GF-D8 (cell line): ENCODE measurements at regions not wholly inside any gene's neighbourhood (a gene's known extent, or its start where the extent isn't known, plus 50 kb on each side); places are given as distances from the start of the nearest gene placed in this dataset.
"Not testable (repeated sequence)": the region's sequence is repeated elsewhere in the genome, so short reads cannot be mapped to it uniquely, and the experiment has no call there.

ENCODE experiments used
- DNase-seq: peaks from one replicate; lab custom pipeline; 2025; lab: John Stamatoyannopoulos, UW

GRCh38 chr3:153029350-153029749, 132.7 kb upstream of the RAP2B start:
- no peak for DNase-seq

DNA sequence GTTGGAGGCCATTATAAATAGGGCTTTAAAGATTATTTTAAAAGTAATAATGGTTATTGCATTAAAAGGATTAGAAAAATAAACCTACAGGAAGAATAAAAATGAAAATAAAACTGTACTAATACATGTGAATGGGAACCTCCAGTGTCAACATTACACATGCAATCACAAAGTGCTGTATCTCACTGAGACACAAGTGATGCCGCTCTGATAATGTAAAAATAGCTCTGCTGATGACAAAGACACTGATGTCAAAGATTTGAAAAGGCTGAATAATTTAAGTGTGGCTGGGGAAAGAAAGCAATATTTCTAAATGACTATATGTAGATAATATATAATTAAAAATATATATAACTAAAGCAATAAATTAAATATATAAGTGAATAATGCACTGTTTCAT, 129.1 kb upstream of the RAP2B start:
- no peak for DNase-seq

DNA sequence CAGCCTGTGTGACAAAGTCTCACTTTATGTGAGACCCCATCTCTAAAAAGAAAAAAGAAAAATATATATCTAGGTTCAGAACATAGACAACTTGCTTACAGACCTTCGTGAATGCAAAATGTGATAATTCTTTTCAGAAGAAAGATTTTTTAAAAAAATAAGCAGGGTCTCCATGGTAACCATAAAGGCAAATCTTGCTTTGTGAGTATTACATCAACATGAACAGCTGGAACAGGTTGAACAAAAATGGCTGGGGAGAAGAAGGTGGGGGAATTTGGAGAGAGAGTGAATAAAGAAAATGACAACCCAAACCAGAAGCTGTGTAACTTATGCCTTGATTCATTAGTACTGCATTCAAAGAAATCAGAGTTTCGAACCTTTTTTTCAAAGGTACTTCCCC, 125.2 kb upstream of the RAP2B start:
- no peak for DNase-seq

- no peak for DNase-seq
Observed at GRCh38 chr3:153038367-153038766, 123.7 kb upstream of the RAP2B start.

DNA sequence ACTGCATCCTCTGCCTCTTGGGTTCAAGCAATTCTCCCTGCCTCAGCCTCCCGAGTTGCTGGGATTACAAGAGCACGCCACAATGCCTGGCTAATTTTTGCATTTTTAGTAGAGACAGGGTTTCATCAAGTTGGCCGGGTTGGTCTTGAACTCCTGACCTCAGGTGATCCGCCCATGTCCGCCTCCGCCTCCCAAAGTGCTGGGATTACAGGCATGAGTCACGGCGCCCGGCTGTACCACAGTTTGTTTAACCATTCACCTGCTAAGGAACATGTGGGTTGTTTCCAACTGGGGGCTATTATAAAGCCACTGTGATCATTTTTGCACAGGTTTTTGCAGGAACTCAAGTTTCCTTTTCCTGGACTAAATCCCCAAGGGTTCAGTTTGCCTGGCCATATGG, 123.2 kb upstream of the RAP2B start:
- no peak for DNase-seq

DNA sequence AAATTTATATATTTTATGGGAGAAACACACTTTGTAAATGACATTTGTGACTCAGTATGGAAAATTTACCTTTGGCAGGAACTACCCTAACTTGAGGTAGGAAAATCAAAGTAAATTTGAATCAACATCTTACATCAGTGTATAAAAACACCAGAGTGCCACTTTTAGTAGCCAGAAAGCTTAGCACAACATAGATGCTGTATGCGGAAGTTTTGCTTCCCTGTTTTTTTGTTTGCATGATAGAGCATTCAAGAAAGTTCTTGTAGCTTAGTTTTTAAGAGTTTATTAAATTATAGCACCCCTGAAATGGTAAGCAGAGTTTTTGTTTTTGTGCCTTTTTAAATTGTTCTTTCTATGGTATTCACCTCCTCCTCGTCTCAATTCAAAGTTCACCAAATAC, 120.8 kb upstream of the RAP2B start:
- DNase-seq = no peak

GRCh38 chr3:153042088-153042487, 119.9 kb upstream of the RAP2B start:
- no peak for DNase-seq

DNA sequence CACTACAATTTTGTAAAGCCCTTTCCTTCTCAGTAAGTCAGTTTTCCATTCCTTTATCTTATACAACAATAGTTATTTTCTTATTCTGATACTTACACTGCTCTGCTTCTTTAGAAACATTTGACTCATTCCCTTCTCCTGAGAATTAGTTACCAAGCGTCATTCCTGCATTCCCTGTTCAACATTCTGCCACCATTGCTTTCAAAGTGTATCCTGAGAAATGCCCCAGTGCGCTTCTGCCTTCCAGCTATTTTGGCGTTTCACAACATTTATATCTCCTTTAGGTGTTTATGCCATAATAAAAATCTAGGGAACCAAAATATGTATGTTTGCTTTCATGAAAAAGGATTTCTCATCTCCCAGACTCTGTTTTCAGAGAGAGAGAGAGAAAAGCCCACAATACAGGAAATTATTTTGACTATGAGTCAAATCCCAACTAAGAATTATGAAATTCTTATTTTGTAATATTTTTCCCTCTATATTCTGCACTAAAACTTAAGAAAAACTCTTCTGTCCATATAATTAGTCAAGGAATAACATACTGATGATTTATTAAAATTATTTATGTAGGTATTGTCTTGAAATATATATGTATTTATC, 118.2 kb upstream of the RAP2B start:
- DNase-seq = no peak

DNA sequence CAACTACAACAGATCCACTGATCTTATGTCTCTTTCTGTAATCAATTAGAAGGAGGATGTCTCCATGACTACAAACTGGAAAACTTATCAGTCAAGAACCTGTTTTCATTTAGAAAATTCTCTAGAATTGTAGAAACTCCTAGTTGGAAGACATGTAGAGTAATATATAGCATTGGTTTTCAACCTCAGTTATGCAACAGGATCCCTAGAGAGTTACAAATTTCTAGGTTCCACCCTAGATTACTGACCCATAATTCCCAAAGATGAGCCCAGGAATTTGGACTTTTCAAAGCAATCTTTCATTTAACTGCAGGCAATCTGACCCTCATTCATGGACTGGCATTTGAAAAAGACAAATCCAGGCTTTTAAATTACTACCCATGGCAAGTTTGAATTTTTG, 116.9 kb upstream of the RAP2B start:
- DNase-seq = no peak

- DNase-seq = no peak
Observed at GRCh38 chr3:153050978-153051377, 111.0 kb upstream of the RAP2B start.

- no peak for DNase-seq
Observed at GRCh38 chr3:153051427-153052095, 110.5 kb upstream of the RAP2B start.

DNA sequence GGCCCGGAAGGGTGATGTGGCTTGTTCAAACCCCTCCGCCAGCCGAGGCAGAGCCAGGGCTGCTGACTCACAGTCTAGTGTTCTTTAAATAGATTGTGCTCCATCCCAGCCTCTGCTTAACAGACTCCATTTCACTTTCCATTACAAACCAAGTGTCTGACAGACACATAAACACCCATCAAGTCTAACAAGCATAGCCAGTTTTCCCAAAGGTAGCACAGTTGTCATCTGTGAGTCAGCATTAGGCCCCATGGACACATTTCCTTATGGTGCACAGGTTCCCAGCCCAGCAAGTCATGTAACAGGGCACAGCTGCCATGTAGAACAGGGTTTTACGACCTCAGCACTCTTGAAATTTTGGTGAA, 109.9 kb upstream of the RAP2B start:
- DNase-seq = no peak

- no peak for DNase-seq
Observed at GRCh38 chr3:153055217-153055616, 106.8 kb upstream of the RAP2B start.

DNA sequence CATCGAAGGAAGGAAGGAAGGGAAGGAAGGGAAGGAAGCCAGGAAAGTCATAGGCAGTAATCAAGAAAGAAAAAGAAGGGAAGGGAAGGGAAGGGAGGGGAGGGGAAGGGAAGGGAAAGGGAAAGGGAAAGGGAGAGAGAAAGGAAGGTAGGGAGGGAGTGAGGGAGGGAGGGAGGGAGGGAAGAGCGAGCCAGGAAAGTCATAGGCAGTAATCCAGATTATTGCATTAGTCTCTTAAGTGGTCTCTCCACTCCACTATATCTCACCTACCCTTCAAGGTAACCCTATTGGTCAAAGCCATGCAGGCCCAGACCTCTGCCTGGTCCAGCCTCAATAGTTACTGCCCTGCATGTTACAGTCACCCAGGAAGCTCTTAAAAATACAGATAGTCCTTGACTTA, 106.2 kb upstream of the RAP2B start:
- DNase-seq = no peak

- DNase-seq = not testable (repeated sequence)
Observed at GRCh38 chr3:153058031-153058688, 103.9 kb upstream of the RAP2B start.

DNA sequence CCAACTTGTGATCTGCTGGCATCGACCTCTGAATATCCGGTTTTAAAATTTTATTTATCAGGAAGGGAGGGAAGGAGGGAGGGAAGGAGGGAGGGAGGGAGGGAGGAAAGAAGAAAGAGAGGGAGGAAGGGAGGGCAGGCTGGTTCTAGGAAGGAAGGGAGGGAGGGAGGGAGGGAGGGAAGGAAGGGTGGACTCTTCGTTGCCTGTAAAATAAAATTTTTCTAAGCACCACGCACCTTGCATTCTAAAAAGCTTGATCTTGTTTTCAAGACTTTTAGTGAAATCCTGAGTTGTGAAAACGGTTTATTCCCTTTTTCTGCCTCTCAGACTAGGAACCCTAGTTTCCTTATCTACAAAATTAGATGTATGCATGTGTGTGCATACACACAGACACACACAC, 101.7 kb upstream of the RAP2B start:
- DNase-seq = no peak

DNA sequence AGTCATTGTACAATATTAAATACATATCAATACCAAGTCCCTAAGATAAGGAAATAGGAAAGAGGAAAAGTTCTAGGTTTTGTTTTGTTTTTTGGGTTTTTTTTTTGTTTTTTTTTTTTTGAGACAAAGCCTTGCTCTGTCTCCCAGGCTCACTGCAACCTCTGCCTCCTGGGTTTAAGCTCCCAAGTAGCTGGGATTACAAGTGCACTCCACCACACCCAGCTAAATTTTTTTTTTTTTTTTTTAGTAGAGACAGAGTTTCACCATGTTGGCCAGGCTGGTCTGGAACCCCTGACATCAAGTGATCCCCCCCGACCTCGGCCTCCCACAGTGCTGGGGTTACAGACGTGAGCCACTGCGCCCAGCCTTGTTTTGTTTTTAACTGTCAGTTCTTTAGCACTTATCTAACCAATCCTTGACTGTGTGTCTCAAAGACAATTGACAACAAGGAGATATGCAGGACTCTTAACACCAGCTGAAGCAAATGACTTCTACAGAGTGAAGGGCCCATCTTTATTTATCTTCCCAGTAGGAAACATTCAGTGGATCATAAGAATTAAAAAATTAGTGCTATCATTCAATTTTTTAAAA, 100.0 kb upstream of the RAP2B start:
- DNase-seq = no peak

- no peak for DNase-seq
Observed at GRCh38 chr3:153063337-153063736, 98.7 kb upstream of the RAP2B start.

DNA sequence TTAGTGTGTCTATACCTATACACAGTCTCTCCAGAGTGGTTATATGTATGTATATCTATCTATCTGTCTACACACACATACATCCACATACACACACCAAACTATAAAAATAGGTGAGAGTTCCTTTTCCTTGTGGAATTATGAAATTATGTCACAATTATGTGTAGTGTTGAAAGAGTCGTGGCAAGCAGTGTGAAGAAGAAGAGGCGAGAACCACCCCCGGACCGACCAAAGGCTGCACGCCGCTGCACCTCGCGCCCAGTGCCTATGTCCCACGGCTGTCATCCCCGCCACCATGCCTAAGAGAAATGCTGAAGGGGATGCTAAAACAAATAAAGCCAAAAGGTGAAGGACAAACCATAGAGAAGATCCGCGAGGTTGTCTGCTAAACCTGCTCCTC, 95.0 kb upstream of the RAP2B start:
- DNase-seq = no peak

DNA sequence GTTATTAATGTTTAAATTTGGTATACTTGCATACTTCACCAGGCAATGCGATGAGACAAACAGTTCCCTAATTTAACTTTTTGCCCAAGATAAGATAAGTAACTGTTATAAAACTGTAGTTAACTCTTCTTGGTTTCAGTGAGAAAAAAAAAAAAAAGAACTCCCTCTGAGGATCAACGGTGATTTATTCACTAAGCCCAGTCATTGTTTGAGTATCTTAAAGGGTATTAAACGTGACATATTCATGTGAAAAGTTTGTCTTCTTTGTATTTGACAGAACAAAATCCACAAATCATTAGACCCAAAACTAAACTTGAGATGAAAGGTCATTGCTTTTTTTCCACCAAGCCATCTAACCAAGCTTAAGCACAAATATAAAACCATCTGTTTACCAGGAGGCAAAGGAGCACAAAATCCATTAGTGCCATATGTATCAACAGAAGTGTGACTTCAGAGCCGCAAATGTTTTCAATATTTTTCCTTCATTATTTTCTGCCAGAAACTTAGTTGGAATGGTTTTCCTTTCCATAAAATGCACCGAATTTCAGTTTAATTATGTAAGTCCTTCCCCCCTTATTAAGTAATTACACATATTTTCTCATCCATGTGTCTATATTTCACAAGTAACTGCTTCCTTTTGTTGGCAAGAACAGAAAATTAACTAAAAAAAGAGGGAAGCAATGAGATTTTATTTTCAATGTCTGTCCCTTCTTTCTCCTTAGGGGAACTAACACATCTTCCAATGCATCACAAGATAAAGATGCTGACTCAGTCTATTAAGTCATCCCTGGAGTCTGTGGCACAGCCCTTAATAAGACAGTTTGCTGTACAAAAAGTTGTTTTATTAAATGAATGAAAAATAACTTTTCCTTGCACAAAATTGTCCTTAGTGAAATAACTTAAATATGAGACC, 92.2 kb upstream of the RAP2B start:
- DNase-seq = no peak

- DNase-seq = no peak
Observed at GRCh38 chr3:153070511-153070868, 91.5 kb upstream of the RAP2B start.

DNA sequence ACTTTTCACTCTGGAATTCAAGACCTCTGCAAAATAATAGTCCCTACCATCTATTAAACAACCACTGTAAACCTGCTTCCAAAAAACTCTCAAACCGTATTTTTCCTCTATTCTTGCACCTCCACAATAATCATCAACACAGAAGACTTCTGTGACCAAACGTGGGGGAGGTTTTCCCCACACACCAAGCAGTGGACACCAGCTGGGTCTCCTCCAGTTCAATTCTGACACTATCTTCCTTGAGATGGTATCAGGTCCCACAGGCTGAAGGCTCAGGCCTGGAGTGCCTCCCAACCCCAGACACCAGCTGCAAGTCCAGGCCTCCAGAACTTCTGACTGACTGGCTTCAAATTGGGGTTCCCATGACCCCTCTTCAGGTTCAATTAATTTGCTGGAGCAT, 89.6 kb upstream of the RAP2B start:
- DNase-seq = no peak
